ENCODE measurements at regions not wholly inside any gene's neighbourhood (a gene's known extent, or its start where the extent isn't known, plus 50 kb on each side); places are given as distances from the start of the nearest gene placed in this dataset.

- ChIA-PET CTCF (ENCODE audit: partially characterized antibody) (interaction anchor here (1.0 to 3.8 kb wide), 2 partner anchors 15 to 33 kb away, joined by 5 to 15 read pairs; no protein-coding TSS in a partner anchor), POLR2A (ENCODE audit: partially characterized antibody) (no interaction called here)
- Histone ChIP-seq H3K9ac (replicated peaks in 1 of 4; ENCODE audit: extremely low read depth in 1 of 4, low read depth in 3 of 4, low read length in 3 of 4) (no peak overlapping the region), H4K5ac (ENCODE audit: insufficient read length, low read depth, low read length) (no peak overlapping the region), H3K18ac (ENCODE audit: extremely low read depth, low read length) (no peak overlapping the region), H3K4ac (replicated peaks; ENCODE audit: insufficient read length, low read depth, low read length) (no peak overlapping the region), H4K8ac (ENCODE audit: extremely low read depth, insufficient read depth, low read length) (no peak overlapping the region), H2BK15ac (ENCODE audit: low read length) (no peak overlapping the region), H3K14ac (ENCODE audit: insufficient read length) (no peak overlapping the region), H3K27ac (ENCODE audit: low read depth, low read length) (no peak overlapping the region), H2BK120ac (replicated peaks; ENCODE audit: low read depth, low read length) (no peak overlapping the region), H2BK12ac (ENCODE audit: low read depth, low read length) (no peak overlapping the region), H2AFZ (ENCODE audit: low read length) (no peak overlapping the region), H3K23ac (ENCODE audit: insufficient read length) (no peak overlapping the region), H3K56ac (replicated peaks; ENCODE audit: insufficient read length, low read depth, low read length) (no peak overlapping the region), H3K79me1 (ENCODE audit: low read depth, low read length) (no peaks in the 10 kb centered on the region), H3K9me3 (ENCODE audit: insufficient read depth in 2 of 2, low read depth in 1 of 2, low read length in 1 of 2) (no peaks in the 10 kb centered on the region), H2BK5ac (ENCODE audit: low read depth, low read length) (no peak overlapping the region), H3K23me2 (ENCODE audit: low read depth, low read length) (no peaks in the 10 kb centered on the region), H2AK5ac (ENCODE audit: low read depth, low read length) (no peak overlapping the region), H3K4me3 (ENCODE audit: extremely low read depth in 1 of 4, insufficient read depth in 2 of 4, low read depth in 3 of 4, low read length in 4 of 4) (no peak overlapping the region), H3K4me2 (ENCODE audit: insufficient read depth in 1 of 2, low read depth in 2 of 2, low read length in 2 of 2) (no peak overlapping the region), H3K79me2 (ENCODE audit: control insufficient read depth in 1 of 2, insufficient read depth in 2 of 2, low read length in 2 of 2) (no peaks in the 10 kb centered on the region), H3K4me1 (replicated peaks in 1 of 4; ENCODE audit: control insufficient read depth in 3 of 4, insufficient read depth in 4 of 4, low read length in 3 of 4) (peaks cover 0 to 4% (median 0%) of the 10 kb centered on the region in 4 experiments; a peak in 3 of 7 replicates), H3K36me3 (ENCODE audit: control insufficient read depth in 2 of 4, insufficient read depth in 4 of 4, low read length in 3 of 4) (no peaks in the 10 kb centered on the region), H3K27me3 (replicated peaks in 1 of 4; ENCODE audit: control insufficient read depth in 3 of 4, extremely low read depth in 1 of 4, insufficient read depth in 3 of 4, low read length in 3 of 4) (no peaks in the 10 kb centered on the region), H4K20me1 (replicated peaks in 1 of 2; ENCODE audit: control insufficient read depth in 1 of 2, insufficient read depth in 2 of 2, low read length in 2 of 2) (no peaks in the 10 kb centered on the region), H2BK20ac (ENCODE audit: low read length) (no peak overlapping the region), H4K91ac (replicated peaks; ENCODE audit: insufficient read length, low read length) (no peak overlapping the region)
- WGBS, 2 experiments (ENCODE audit: extremely low coverage in 1 of 2, insufficient coverage in 1 of 2, insufficient read length in 1 of 2, insufficient replicate concordance in 2 of 2, low coverage in 1 of 2, low lambda C conversion rate in 2 of 2, missing lambda C conversion rate in 1 of 2) = 60% methylated on average over 3 of the region's 3 CpGs; no CpG with 5 or more reads in 1 of the 2 experiments
- FAIRE-seq (no peak), DNase-seq (ENCODE audit: low read depth in 1 of 2, low spot score in 2 of 2) (no peak)
- TF ChIP-seq POLR2A (IDR thresholded peaks at IDR 0.05; ENCODE audit: control extremely low read depth in 1 of 2, low read depth in 2 of 2, low read length in 2 of 2) (no peak), USF2 (IDR thresholded peaks at IDR 0.05; ENCODE audit: low read length) (no peak), SUZ12 (IDR thresholded peaks at IDR 0.05; ENCODE audit: low read length) (no peak), CBX8 (IDR thresholded peaks at IDR 0.05; ENCODE audit: borderline replicate concordance, low read depth, low read length) (no peak), CTBP2 (IDR thresholded peaks at IDR 0.05; ENCODE audit: borderline replicate concordance, insufficient read depth, insufficient read length, low read length) (no peak), NRF1 (IDR thresholded peaks at IDR 0.05; ENCODE audit: low read depth, low read length) (no peak), TAF1 (IDR thresholded peaks at IDR 0.05; ENCODE audit: low read depth, low read length) (no peak), BCL11A (IDR thresholded peaks at IDR 0.05; ENCODE audit: low read depth in 2 of 2, low read length in 2 of 2) (no peak), SP1 (IDR thresholded peaks at IDR 0.05; ENCODE audit: low read depth, low read length) (no peak), SIRT6 (IDR thresholded peaks at IDR 0.05; ENCODE audit: low read length) (no peak), EZH2 (IDR thresholded peaks at IDR 0.05; ENCODE audit: low read depth, low read length, severe bottlenecking) (no peak), SP4 (IDR thresholded peaks at IDR 0.05; ENCODE audit: low read length) (no peak)
Measured at GRCh38 chr11:34825315-34825669, 90.9 kb downstream of the APIP start.

All from H1 (cell line).